ENCODE measurements at regions not wholly inside any gene's neighbourhood (a gene's known extent, or its start where the extent isn't known, plus 50 kb on each side); places are given as distances from the start of the nearest gene placed in this dataset.

- CTCF ChIA-PET (ENCODE audit: unreplicated experiment), result no interaction called here
- no peak overlapping the region for H3K27ac ChIP-seq (ENCODE audit: low read depth, low read length, poor library complexity, severe bottlenecking)
- POLR2A ChIA-PET, result interaction anchor here (0.6 kb wide), 1 partner anchor 305 kb away, joined by 4 read pairs; no protein-coding TSS in a partner anchor
- no peaks in the 10 kb centered on the region for H3K4me1 ChIP-seq (ENCODE audit: insufficient read depth, low read length, poor library complexity, severe bottlenecking)
- H4K20me1 ChIP-seq (ENCODE audit: insufficient read depth, low read length), result no peaks in the 10 kb centered on the region
- TF ChIP-seq, protein P1, sequence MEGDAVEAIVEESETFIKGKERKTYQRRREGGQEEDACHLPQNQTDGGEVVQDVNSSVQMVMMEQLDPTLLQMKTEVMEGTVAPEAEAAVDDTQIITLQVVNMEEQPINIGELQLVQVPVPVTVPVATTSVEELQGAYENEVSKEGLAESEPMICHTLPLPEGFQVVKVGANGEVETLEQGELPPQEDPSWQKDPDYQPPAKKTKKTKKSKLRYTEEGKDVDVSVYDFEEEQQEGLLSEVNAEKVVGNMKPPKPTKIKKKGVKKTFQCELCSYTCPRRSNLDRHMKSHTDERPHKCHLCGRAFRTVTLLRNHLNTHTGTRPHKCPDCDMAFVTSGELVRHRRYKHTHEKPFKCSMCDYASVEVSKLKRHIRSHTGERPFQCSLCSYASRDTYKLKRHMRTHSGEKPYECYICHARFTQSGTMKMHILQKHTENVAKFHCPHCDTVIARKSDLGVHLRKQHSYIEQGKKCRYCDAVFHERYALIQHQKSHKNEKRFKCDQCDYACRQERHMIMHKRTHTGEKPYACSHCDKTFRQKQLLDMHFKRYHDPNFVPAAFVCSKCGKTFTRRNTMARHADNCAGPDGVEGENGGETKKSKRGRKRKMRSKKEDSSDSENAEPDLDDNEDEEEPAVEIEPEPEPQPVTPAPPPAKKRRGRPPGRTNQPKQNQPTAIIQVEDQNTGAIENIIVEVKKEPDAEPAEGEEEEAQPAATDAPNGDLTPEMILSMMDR (conservative IDR thresholded peaks at IDR 0.05; ENCODE audit: low read length), result no peak
- TF ChIP-seq EZH2phosphoT487 (IDR thresholded peaks at IDR 0.05; ENCODE audit: borderline replicate concordance, low read depth, low read length), result no peak
- H3K36me3 ChIP-seq (ENCODE audit: insufficient read depth, low read length), result no peaks in the 10 kb centered on the region
- intact Hi-C loops (cut with micrococcal nuclease; ENCODE audit: unreplicated experiment), result no loop called here
- DNase-seq (ENCODE audit: low spot score), result no peak
- no peak overlapping the region for H2AFZ ChIP-seq (ENCODE audit: low read length)
- H3K9me2 ChIP-seq (ENCODE audit: insufficient read depth, low read length), result no peaks in the 10 kb centered on the region
- H3K4me3 ChIP-seq (ENCODE audit: low read depth, low read length, poor library complexity, severe bottlenecking), result no peak overlapping the region
- H3K79me2 ChIP-seq (ENCODE audit: insufficient read depth, low read depth, low read length), result no peaks in the 10 kb centered on the region
- no TSS peak for BruUV-seq (replicated peaks)
- H3K4me2 ChIP-seq (ENCODE audit: low read length), result no peak overlapping the region
- no peaks in the 10 kb centered on the region for H3K9me3 ChIP-seq (ENCODE audit: low read length)
Observed at GRCh38 chr6:81613606-81614005, 138.9 kb downstream of the TENT5A start.

DNA sequence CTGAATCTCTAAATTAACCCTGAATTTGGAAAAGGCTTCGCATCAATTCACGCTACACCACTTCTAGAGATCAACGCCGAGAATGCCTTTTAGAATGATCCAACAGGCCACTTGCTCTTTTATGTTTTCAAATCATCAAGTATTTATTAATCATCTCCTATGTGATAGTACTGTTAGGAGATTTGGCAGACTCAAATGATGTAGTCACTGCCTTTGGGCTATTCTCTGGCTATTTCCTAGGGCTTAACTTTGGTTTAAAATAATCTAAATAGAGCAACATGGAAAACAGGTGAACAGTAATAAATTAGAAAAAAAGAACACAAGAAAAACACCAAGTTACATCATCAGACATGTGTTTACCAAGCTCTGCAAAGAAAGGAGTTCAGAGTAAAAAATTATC lies 140.3 kb downstream of the TENT5A start:
- TF ChIP-seq EZH2phosphoT487 (IDR thresholded peaks at IDR 0.05; ENCODE audit: borderline replicate concordance, low read depth, low read length), result no peak
- TF ChIP-seq, protein P1 (conservative IDR thresholded peaks at IDR 0.05; ENCODE audit: low read length), result no peak
- H3K9me3 ChIP-seq (ENCODE audit: low read length), result no peaks in the 10 kb centered on the region
- no peaks in the 10 kb centered on the region for H3K9me2 ChIP-seq (ENCODE audit: insufficient read depth, low read length)
- no peak overlapping the region for H2AFZ ChIP-seq (ENCODE audit: low read length)
- POLR2A ChIA-PET, result no interaction called here
- H3K4me1 ChIP-seq (ENCODE audit: insufficient read depth, low read length, poor library complexity, severe bottlenecking), result no peaks in the 10 kb centered on the region
- H3K4me3 ChIP-seq (ENCODE audit: low read depth, low read length, poor library complexity, severe bottlenecking), result no peak overlapping the region
- H3K4me2 ChIP-seq (ENCODE audit: low read length), result no peak overlapping the region
- DNase-seq (ENCODE audit: low spot score), result no peak
- CTCF ChIA-PET (ENCODE audit: unreplicated experiment), result no interaction called here
- no peaks in the 10 kb centered on the region for H3K79me2 ChIP-seq (ENCODE audit: insufficient read depth, low read depth, low read length)
- no peak overlapping the region for H3K27ac ChIP-seq (ENCODE audit: low read depth, low read length, poor library complexity, severe bottlenecking)
- H3K36me3 ChIP-seq (ENCODE audit: insufficient read depth, low read length), result no peaks in the 10 kb centered on the region
- no TSS peak for BruUV-seq (replicated peaks)
- no peaks in the 10 kb centered on the region for H4K20me1 ChIP-seq (ENCODE audit: insufficient read depth, low read length)
- intact Hi-C loops (cut with micrococcal nuclease; ENCODE audit: unreplicated experiment), result no loop called here

GRCh38 chr6:81609736-81610135 lies 142.7 kb downstream of the TENT5A start:
- no peaks in the 10 kb centered on the region for H3K9me3 ChIP-seq (ENCODE audit: low read length)
- TF ChIP-seq, protein P1 (conservative IDR thresholded peaks at IDR 0.05; ENCODE audit: low read length), result no peak
- no peak for TF ChIP-seq EZH2phosphoT487 (IDR thresholded peaks at IDR 0.05; ENCODE audit: borderline replicate concordance, low read depth, low read length)
- POLR2A ChIA-PET, result interaction anchor here (0.7 kb wide), 1 partner anchor 703 kb away, joined by 3 read pairs; no protein-coding TSS in a partner anchor
- H2AFZ ChIP-seq (ENCODE audit: low read length), result no peak overlapping the region
- intact Hi-C loops (cut with micrococcal nuclease; ENCODE audit: unreplicated experiment), result no loop called here
- H3K4me2 ChIP-seq (ENCODE audit: low read length), result no peak overlapping the region
- H3K4me1 ChIP-seq (ENCODE audit: insufficient read depth, low read length, poor library complexity, severe bottlenecking), result no peaks in the 10 kb centered on the region
- no peak overlapping the region for H3K4me3 ChIP-seq (ENCODE audit: low read depth, low read length, poor library complexity, severe bottlenecking)
- H3K27ac ChIP-seq (ENCODE audit: low read depth, low read length, poor library complexity, severe bottlenecking), result no peak overlapping the region
- H3K79me2 ChIP-seq (ENCODE audit: insufficient read depth, low read depth, low read length), result no peaks in the 10 kb centered on the region
- CTCF ChIA-PET (ENCODE audit: unreplicated experiment), result no interaction called here
- no TSS peak for BruUV-seq (replicated peaks)
- H3K9me2 ChIP-seq (ENCODE audit: insufficient read depth, low read length), result no peaks in the 10 kb centered on the region
- DNase-seq (ENCODE audit: low spot score), result no peak
- H4K20me1 ChIP-seq (ENCODE audit: insufficient read depth, low read length), result no peaks in the 10 kb centered on the region
- no peaks in the 10 kb centered on the region for H3K36me3 ChIP-seq (ENCODE audit: insufficient read depth, low read length)
